GM12892 (cell line): ENCODE measurements at regions not wholly inside any gene's neighbourhood (a gene's known extent, or its start where the extent isn't known, plus 50 kb on each side); places are given as distances from the start of the nearest gene placed in this dataset.

Experiments used
- POLR2A ChIP-seq: IDR thresholded peaks from 2 replicates; pipeline ENCODE4 v1.6.1; 2011; ENCODE audit warnings: low read depth, low read length, control low read depth
- POLR2AphosphoS5 ChIP-seq: IDR thresholded peaks from 2 replicates; pipeline ENCODE4 v1.6.1; 2011; ENCODE audit warnings: low read depth, low read length, control low read depth
- TAF1 ChIP-seq: IDR thresholded peaks from 2 replicates; pipeline ENCODE4 v1.6.1; 2011; ENCODE audit warnings: low read depth, mild to moderate bottlenecking, control low read depth, low read length, borderline replicate concordance

GRCh38 chr6:71608646-71609045 lies 277.7 kb upstream of the RIMS1 start:
- no peak for TF ChIP-seq POLR2A
- TF ChIP-seq POLR2AphosphoS5: no peak
- no peak for TF ChIP-seq TAF1
